Activated T-helper 9 cell treated with anti-CD3 and anti-CD28 coated beads, Interleukin-2, amount 50 U/mL, for 16 hours (primary cell): ENCODE measurements at regions not wholly inside any gene's neighbourhood (a gene's known extent, or its start where the extent isn't known, plus 50 kb on each side); places are given as distances from the start of the nearest gene placed in this dataset.

Experiments used
- DNase-seq: peaks from one replicate; pipeline ENCODE4 v3.0.0-alpha.2; 2020; ENCODE audit warnings: low read depth

GRCh38 chr10:8420182-8420581, 365.7 kb downstream of the GATA3 start:
- no peak for DNase-seq

- no peak for DNase-seq
Observed at GRCh38 chr10:8424555-8425211, 370.2 kb downstream of the GATA3 start.

GRCh38 chr10:8428654-8429053, 374.2 kb downstream of the GATA3 start:
- DNase-seq, result no peak

GRCh38 chr10:8430321-8430720, 375.8 kb downstream of the GATA3 start:
- DNase-seq, result no peak

- DNase-seq, result no peak
Observed at GRCh38 chr10:8431511-8431910, 377.0 kb downstream of the GATA3 start.

- DNase-seq, result no peak
Observed at GRCh38 chr10:8435186-8436055, 380.9 kb downstream of the GATA3 start.

GRCh38 chr10:8437896-8438295, 383.4 kb downstream of the GATA3 start:
- DNase-seq, result no peak

- no peak for DNase-seq
Observed at GRCh38 chr10:8438603-8439002, 384.1 kb downstream of the GATA3 start.

GRCh38 chr10:8439040-8439439, 384.6 kb downstream of the GATA3 start:
- no peak for DNase-seq

- no peak for DNase-seq
Observed at GRCh38 chr10:8444630-8445029, 390.1 kb downstream of the GATA3 start.

- DNase-seq, result no peak
Observed at GRCh38 chr10:8445353-8445752, 390.9 kb downstream of the GATA3 start.

GRCh38 chr10:8449909-8450308, 395.4 kb downstream of the GATA3 start:
- DNase-seq, result no peak

- no peak for DNase-seq
Observed at GRCh38 chr10:8453587-8453986, 399.1 kb downstream of the GATA3 start.

- DNase-seq, result no peak
Observed at GRCh38 chr10:8454357-8454756, 399.9 kb downstream of the GATA3 start.

- DNase-seq, result no peak
Observed at GRCh38 chr10:8455181-8455580, 400.7 kb downstream of the GATA3 start.

GRCh38 chr10:8456386-8456785, 401.9 kb downstream of the GATA3 start:
- no peak for DNase-seq

GRCh38 chr10:8460626-8461025, 406.1 kb downstream of the GATA3 start:
- no peak for DNase-seq

- DNase-seq, result no peak
Observed at GRCh38 chr10:8462565-8462964, 408.1 kb downstream of the GATA3 start.

- DNase-seq, result no peak
Observed at GRCh38 chr10:8463853-8464252, 409.4 kb downstream of the GATA3 start.

- no peak for DNase-seq
Observed at GRCh38 chr10:8468477-8468876, 414.0 kb downstream of the GATA3 start.

- no peak for DNase-seq
Observed at GRCh38 chr10:8473205-8473604, 418.7 kb downstream of the GATA3 start.

- no peak for DNase-seq
Observed at GRCh38 chr10:8477300-8477699, 422.8 kb downstream of the GATA3 start.

- DNase-seq, result no peak
Observed at GRCh38 chr10:8481718-8482504, 427.4 kb downstream of the GATA3 start.
